HG02678 (cell line): ENCODE measurements at regions not wholly inside any gene's neighbourhood (a gene's known extent, or its start where the extent isn't known, plus 50 kb on each side); places are given as distances from the start of the nearest gene placed in this dataset.

ENCODE experiments used
- ATAC-seq: cut with Tn5 transposase; IDR thresholded peaks from one replicate; pipeline ENCODE4 v1.9.1; 2021; ENCODE audit warnings: mild to moderate bottlenecking, moderate library complexity; ENCODE audit not compliant: unreplicated experiment

- ATAC-seq: no peak
These were observed 154.0 kb upstream of the AFDN start for GRCh38 chr6:167672738-167673137.

DNA sequence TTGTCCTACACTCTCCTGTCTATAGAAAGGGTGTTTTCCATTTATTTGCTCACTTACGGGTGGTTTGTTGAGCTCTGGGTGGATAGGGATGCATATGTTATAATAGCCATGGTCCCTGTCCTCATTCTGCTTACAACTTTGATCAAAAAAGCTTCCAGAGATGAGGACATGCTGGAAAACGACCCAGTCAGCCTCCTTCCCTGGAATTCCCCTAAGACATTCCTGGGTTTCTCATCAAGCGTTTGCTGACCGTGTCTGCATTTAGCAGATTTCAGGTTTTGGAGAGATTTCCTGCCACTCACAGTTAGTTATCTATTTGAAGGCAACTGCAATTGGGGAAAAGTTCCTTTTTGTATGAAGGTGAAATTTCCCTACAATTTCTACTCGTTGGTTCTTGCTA lies 152.8 kb upstream of the AFDN start:
- no peak for ATAC-seq

GRCh38 chr6:167674486-167674885 lies 152.2 kb upstream of the AFDN start:
- no peak for ATAC-seq

GRCh38 chr6:167676000-167676665 lies 150.6 kb upstream of the AFDN start:
- no peak for ATAC-seq

DNA sequence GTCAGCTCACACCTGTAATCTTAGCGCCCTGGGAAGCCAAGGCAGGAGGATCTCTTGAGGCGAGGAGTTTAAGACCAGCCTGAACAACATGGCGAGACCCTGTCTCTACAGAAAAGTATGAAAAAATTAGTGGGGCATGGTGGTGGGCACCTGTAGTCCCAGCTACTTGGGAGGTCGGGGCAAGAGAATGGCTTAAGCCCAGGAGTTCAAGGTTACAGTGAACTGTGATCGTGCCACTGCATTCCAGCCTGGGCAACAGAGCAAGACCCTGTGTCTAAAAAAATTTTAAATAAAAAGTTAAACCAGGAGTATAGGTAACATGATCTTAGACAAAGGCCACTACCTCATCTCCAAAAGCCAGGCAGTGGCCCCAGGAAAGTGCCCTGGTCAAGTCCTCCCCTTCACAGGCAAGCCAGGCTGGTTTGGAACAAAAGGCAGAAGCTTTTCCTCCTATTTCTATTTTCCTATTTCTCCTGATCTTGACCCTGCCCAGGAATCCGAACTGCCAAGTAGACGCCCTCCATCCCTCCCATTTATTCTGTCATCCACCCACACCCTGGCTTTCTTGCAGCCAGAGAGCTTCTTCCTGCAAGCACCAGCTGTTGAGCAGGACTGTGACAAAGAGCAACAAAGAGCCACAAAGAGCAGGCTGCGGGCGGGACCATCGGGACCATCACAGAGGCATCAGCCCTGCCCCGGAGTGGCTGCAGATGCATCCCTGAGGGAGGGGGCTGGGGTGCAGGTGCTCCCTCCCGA lies 149.9 kb upstream of the AFDN start:
- no peak for ATAC-seq

DNA sequence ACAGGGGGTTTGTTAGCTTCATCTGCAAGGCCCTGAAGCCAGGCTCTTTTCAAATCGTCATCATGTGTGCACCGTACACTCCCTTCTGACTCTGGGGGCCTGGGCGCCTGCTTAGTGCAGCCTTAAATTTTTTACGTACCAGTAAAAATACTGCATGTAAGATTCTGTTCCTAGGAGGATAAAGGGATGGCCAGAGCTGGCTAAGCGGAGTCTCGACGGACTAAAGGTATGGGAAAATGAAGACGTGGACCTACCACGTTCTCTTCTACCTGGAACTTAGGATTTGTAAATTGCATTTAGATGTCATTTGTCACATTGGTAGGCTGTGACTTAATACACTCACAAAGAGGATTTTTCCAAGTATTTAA lies 149.3 kb upstream of the AFDN start:
- ATAC-seq: no peak

DNA sequence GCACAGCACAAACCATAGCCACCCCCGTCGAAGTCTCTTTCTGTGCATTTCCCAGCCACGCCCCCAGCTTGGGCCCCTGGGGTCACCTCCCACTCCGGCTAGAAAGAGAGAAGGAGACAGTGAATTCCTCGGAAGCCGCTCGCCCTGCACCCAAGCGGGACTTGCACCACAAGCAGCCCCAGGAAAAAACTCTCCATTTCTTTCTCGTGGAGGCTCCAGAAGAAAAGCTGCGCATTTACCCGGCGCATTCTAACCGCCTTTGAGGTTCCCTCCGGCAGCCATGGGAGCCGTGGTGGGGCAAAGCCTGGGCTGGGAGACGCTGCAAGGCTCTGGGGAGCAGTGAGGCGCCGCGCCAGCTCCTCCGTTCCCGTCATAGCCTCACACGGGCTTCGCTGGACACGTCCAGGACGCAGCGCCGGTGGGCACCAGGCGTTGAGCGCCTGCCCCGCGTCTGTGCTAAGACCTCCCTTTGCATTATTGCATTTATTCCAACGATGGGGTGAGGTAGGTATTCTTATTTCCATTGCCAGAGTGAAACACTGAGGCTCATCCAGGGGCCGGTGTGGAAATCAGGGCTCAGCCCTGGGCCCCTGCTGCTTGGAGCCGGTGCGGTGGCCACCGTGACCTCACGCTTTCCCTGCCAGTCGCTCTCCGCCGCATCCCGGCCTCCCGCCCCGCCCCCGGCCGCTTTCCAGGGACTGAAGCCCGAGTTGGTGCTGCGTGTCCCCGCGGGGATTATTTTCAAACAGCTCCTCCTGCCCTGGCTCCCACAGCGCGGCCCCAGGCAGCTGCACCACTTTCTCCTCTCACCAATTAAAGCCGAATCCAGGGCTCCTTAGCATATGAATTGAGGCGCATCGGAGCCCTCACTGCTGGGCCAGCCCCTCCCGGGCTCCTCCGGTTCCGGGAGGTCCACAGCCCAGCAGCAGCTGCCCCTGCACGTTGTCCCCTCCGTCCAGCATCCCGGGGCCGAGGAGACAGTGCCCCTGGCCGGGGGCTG lies 148.3 kb upstream of the AFDN start:
- ATAC-seq: no peak

GRCh38 chr6:167679122-167679736 lies 147.5 kb upstream of the AFDN start:
- ATAC-seq: no peak

DNA sequence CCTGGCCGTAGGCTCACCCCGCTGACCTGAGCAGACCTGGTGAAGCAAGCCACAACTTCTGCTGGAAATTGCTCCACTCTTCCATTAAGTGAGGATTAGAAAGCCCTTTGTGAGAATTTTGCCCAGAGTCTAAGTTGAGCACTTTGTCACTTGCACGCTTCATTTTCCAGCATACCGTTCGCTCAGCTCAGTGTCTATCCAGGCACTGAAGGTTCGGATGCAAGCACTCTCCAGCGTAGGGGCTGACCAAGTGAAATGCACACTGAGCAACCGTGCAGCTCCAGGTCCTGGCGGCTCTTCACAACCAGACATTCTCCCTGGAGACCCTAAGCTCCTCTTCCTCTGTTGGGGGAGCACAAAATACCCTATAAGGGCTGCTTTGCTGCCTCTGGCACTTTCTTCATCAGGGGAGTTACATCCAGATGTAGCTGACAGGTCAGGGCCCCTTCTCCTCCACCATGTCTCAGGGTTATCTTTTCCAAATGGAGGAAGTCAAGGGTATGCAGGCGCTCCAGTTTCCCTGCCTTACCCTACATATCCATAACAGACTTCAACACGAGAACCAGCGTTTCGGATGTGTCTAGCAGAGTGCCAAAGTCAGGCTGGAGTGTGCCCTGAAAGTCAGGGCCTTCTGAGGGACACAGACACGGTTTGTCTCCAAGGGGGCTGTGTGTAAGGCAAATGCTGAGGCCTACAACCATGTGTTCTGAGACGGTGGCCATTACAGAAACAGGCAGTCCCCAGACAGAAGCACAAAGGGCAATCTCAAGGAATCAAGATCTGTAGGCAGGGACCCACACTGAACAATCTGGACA lies 146.7 kb upstream of the AFDN start:
- no peak for ATAC-seq

GRCh38 chr6:167680605-167681149 lies 146.0 kb upstream of the AFDN start:
- ATAC-seq: no peak

GRCh38 chr6:167682125-167682524 lies 144.6 kb upstream of the AFDN start:
- ATAC-seq: no peak

DNA sequence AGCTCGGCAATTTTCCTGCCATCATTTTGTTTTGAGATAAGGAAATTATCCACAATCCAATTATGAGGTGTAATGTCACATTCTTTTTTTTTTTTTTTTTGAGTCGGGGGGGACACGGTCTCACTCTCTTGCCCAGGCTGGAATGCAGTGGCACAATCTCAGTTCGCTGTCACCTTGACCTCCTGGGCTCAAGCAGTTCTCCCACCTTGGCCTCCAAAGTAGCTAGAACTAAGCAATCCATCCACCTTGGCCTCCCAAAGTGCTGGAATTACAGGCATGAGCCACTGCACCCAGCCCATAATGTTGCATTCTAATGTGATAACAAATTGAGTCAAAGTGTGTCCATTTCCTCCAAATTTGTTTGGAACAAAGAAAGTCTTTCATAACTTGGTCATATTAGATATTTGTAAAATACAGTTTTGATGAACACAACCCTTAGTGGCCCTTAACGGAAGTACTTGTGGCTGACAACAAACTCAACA lies 144.1 kb upstream of the AFDN start:
- no peak for ATAC-seq

- no peak for ATAC-seq
These were observed 143.5 kb upstream of the AFDN start for GRCh38 chr6:167683028-167683862.

GRCh38 chr6:167684276-167685104 lies 142.2 kb upstream of the AFDN start:
- ATAC-seq: no peak

- ATAC-seq: no peak
These were observed 141.1 kb upstream of the AFDN start for GRCh38 chr6:167685654-167686053.

DNA sequence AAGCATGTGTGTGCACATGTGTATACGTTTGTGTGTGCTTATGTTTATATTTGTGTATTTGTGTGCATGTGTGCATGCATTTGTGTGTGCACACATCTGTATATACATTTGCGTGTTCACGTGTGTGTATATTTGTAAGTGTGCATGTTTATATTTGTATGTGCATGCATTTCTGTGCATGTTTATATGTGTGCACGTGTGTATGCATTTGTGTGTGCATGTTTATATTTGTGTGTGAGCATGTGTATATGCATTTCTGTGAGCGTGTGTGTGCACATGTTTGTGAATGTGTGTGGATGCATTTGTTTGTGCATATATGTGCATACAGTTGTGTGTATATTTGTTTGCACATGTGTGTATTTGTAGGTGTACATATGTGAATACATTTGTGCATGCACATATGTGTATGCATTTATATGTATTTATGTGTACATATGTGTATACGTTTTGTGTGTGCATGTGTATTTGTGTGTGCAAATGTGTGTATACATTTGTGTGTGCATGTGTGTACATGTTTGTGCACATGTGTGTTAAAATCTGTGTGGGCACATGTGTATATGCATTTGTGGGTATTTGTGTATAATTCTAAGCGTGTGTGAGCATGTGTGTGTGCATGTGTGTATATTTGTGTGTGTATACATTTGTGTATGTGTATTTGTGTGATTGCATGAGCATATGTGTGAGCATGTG lies 140.4 kb upstream of the AFDN start:
- no peak for ATAC-seq

- ATAC-seq: no peak
These were observed 139.5 kb upstream of the AFDN start for GRCh38 chr6:167687116-167687725.
